K562 (cell line): ENCODE measurements at regions not wholly inside any gene's neighbourhood (a gene's known extent, or its start where the extent isn't known, plus 50 kb on each side); places are given as distances from the start of the nearest gene placed in this dataset.

Source experiments
- ATAC-seq: fragments of 200-7000 bp; cut with Tn5 transposase; 3 replicates; pipeline ENCODE4 v1.9.1; 2020; ENCODE audit warnings: moderate library complexity
- BruUV-seq: library from RNA; stranded (reverse); fragments of 400-500 nt; replicated peaks from 2 replicates; lab custom pipeline; 2021; lab: Mats Ljungman, UMichigan
- CTCF ChIA-PET: fragments of 300-600 bp; formaldehyde crosslinking; extraction: SDS; loops from one replicate; lab custom pipeline; 2021; ENCODE audit warnings: low intra/inter-chr PET ratio; lab: Yijun Ruan, JAX
- POLR2A ChIA-PET: fragments of 300-600, 350-650 bp; sonication (Branson Sonifier 250); formaldehyde crosslinking; extraction: SDS; loops from one replicate; lab custom pipeline; 2021; ENCODE audit warnings: antibody characterized with exemption, inconsistent platforms; lab: Yijun Ruan, JAX
- DNase-seq, 4 experiments: peaks; one replicate each; pipeline versions ENCODE4 v3.0.0 to v3.0.0-alpha.2; 2011 to 2018; ENCODE audit warnings: low spot score in 3 of 4, mixed read lengths in 3 of 4; ENCODE audit errors: extremely low read depth in 1 of 4
- FAIRE-seq: peaks from 2 replicates; lab custom pipeline; 2011; peaks lifted over from hg19 to GRCh38; lab: Jason Lieb, UNC
- H2AFZ ChIP-seq: 2 replicates; pipeline ENCODE4 v1.6.0; 2011; ENCODE audit warnings: low read depth, low read length, control low read depth, inconsistent platforms
- H3K27ac ChIP-seq: fragments of 200-600 bp; 3 replicates; pipeline ENCODE4 v1.8.0; 2011; ENCODE audit warnings: low read depth, mild to moderate bottlenecking, control low read depth, inconsistent platforms, low read length, moderate library complexity, mixed read lengths; ENCODE audit errors: extremely low read depth
- H3K27me3 ChIP-seq, 2 experiments: fragments of 300-600 bp in 1 of 2; 2 replicates in 1 of 2; 3 replicates in 1 of 2; pipeline versions ENCODE4 v1.6.0 to v1.8.0; 2011; ENCODE audit warnings: inconsistent platforms in 2 of 2, low read length in 2 of 2, mild to moderate bottlenecking in 1 of 2, mixed read lengths in 1 of 2, moderate library complexity in 1 of 2; ENCODE audit not compliant: control insufficient read depth in 2 of 2, insufficient read depth in 2 of 2
- H3K36me3 ChIP-seq: fragments of 300-600 bp; 3 replicates; pipeline ENCODE4 v1.8.0; 2011; ENCODE audit warnings: mild to moderate bottlenecking, low read length, inconsistent platforms; ENCODE audit not compliant: control insufficient read depth, insufficient read depth
- H3K4me1 ChIP-seq, 2 experiments: fragments of 200-600 bp in 1 of 2; replicated peaks in 1 of 2; 2 replicates in 1 of 2; 3 replicates in 1 of 2; pipeline versions ENCODE4 v1.5.1 to v1.8.0; 2011; ENCODE audit warnings: inconsistent platforms in 2 of 2, low read length in 2 of 2, mild to moderate bottlenecking in 1 of 2, mixed read lengths in 1 of 2, moderate library complexity in 1 of 2; ENCODE audit not compliant: control insufficient read depth in 2 of 2, insufficient read depth in 2 of 2
- H3K4me2 ChIP-seq: 2 replicates; pipeline ENCODE4 v1.6.1; 2011; ENCODE audit warnings: low read length, control low read depth, inconsistent platforms, mixed read lengths; ENCODE audit not compliant: insufficient read depth
- H3K4me3 ChIP-seq: fragments of 200-600 bp; sonication (generic), shearing (Covaris generic); 2 replicates; pipeline ENCODE4 v1.5.1; 2016; ENCODE audit warnings: control low read depth, inconsistent platforms
- H3K79me2 ChIP-seq: fragments of 200-600 bp; 3 replicates; pipeline ENCODE4 v1.8.0; 2011; ENCODE audit warnings: low read length, inconsistent platforms; ENCODE audit not compliant: control insufficient read depth, insufficient read depth
- H3K9ac ChIP-seq, 2 experiments: 2 replicates each; pipeline versions ENCODE4 v1.6.0 to v1.6.1; 2011; ENCODE audit warnings: low read depth in 2 of 2, low read length in 2 of 2, control low read depth in 1 of 2, inconsistent platforms in 1 of 2, mild to moderate bottlenecking in 1 of 2, mixed read lengths in 1 of 2; ENCODE audit not compliant: insufficient read depth in 1 of 2
- H3K9me1 ChIP-seq: one replicate; pipeline ENCODE4 v1.6.0; 2011; ENCODE audit warnings: inconsistent platforms, mild to moderate bottlenecking, low read length, moderate library complexity; ENCODE audit not compliant: control insufficient read depth, insufficient read depth
- H3K9me3 ChIP-seq: replicated peaks from 2 replicates; pipeline ENCODE4 v1.5.1; 2011; ENCODE audit warnings: low read depth, low read length, inconsistent platforms; ENCODE audit not compliant: control insufficient read depth, insufficient read depth
- H4K20me1 ChIP-seq: replicated peaks from 2 replicates; pipeline ENCODE4 v1.6.1; 2011; ENCODE audit warnings: low read length, inconsistent platforms, mixed read lengths; ENCODE audit not compliant: control insufficient read depth, insufficient read depth
- CHD7 ChIP-seq: fragments of 200-600 bp; sonication (generic); IDR thresholded peaks from one replicate; pipeline ENCODE4 v1.6.1; 2012; ENCODE audit warnings: mild to moderate bottlenecking, low read depth, low read length, inconsistent platforms
- EWSR1 ChIP-seq: fragments of 450-650 bp; IDR thresholded peaks from 2 replicates; pipeline ENCODE4 v1.6.1; 2018; ENCODE audit warnings: borderline replicate concordance, mild to moderate bottlenecking, low read depth, moderate library complexity; ENCODE audit not compliant: partially characterized antibody
- NFYB ChIP-seq: IDR thresholded peaks from 2 replicates; pipeline ENCODE4 v1.6.1; 2011; ENCODE audit warnings: mild to moderate bottlenecking, moderate library complexity; ENCODE audit not compliant: insufficient read length; ENCODE audit errors: extremely low read depth
- THRA ChIP-seq: fragments of 450-650 bp; IDR thresholded peaks from 2 replicates; pipeline ENCODE4 v1.6.1; 2017; ENCODE audit warnings: mild to moderate bottlenecking, moderate library complexity
- ZBTB7A ChIP-seq: IDR thresholded peaks from 2 replicates; pipeline ENCODE4 v1.6.1; 2011; ENCODE audit warnings: low read depth, mild to moderate bottlenecking, low read length, moderate library complexity, borderline replicate concordance; ENCODE audit not compliant: control insufficient read depth
- WGBS: fragments of 100-300 bp; shearing (Covaris generic); methylation state at CpG from one replicate; pipeline ENCODE4 v1.1.6; 2016; ENCODE audit warnings: low coverage, mixed read lengths; ENCODE audit not compliant: insufficient coverage; ENCODE audit errors: missing lambda C conversion rate; 5-methylcytosine and 5-hydroxymethylcytosine counted together
- in situ Hi-C: fragments of 300-500 bp; cut with MboI; formaldehyde crosslinking; loops from 4 replicates; pipeline ENCODE4 v1.15.0; 2018; ENCODE audit warnings: inconsistent platforms, mixed read lengths
- intact Hi-C: fragments of 100-400 bp; cut with micrococcal nuclease; formaldehyde crosslinking; loops from 2 replicates; pipeline ENCODE4 v1.14.2; 2022
- TF ChIP-seq, protein P1 (sequence below): fragments of 450-650 bp; IDR thresholded peaks from 2 replicates; pipeline ENCODE4 v1.6.1; 2016; ENCODE audit warnings: low read depth, mild to moderate bottlenecking, moderate library complexity

- no peak for TF ChIP-seq THRA
- no peak for TF ChIP-seq EWSR1
- no peak for TF ChIP-seq NFYB
- TF ChIP-seq, protein P1, sequence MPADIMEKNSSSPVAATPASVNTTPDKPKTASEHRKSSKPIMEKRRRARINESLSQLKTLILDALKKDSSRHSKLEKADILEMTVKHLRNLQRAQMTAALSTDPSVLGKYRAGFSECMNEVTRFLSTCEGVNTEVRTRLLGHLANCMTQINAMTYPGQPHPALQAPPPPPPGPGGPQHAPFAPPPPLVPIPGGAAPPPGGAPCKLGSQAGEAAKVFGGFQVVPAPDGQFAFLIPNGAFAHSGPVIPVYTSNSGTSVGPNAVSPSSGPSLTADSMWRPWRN = no peak
Measured at GRCh38 chr3:502486-502885, 305.9 kb downstream of the CHL1 start (continued).

DNA sequence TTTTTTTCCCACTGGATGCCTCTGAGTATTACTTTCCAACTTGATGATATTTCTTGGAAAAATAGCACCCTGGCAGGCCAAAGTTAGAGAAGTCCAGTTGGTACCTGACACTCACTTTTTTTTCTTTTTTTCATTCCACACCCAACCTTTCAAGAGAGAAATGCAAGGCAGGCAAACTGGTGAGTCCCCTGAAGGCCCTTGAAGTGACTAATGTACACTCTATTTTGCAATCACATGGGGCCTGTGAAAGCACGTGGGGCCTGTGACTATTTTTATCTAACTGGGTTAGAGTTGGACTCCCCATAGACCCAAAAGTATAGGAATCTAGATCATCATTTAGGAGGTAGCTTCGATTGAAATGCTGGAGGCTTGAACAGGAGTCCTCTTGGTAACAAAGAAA, 316.7 kb downstream of the CHL1 start:
- no peaks in the 10 kb centered on the region for H3K9me1 ChIP-seq
- no peak overlapping the region for H3K4me3 ChIP-seq
- no peaks in the 10 kb centered on the region for H3K27me3 ChIP-seq
- H3K4me1 ChIP-seq = no peaks in the 10 kb centered on the region
- DNase-seq (no peak), FAIRE-seq (no peak), ATAC-seq (no peak)
- no peak for TF ChIP-seq CHD7
- TF ChIP-seq ZBTB7A = no peak
- H4K20me1 ChIP-seq = no peaks in the 10 kb centered on the region
- H3K36me3 ChIP-seq = no peaks in the 10 kb centered on the region
- ChIA-PET CTCF (no interaction called here), POLR2A (no interaction called here)
- H2AFZ ChIP-seq = no peak overlapping the region
- WGBS = 0% methylated on average over 2 of the region's 2 CpGs
- no peaks in the 10 kb centered on the region for H3K9me3 ChIP-seq
- H3K4me2 ChIP-seq = no peak overlapping the region
- H3K9ac ChIP-seq = no peak overlapping the region
- H3K79me2 ChIP-seq = no peaks in the 10 kb centered on the region
- H3K27ac ChIP-seq = no peak overlapping the region
- intact Hi-C loops (no loop called here), in situ Hi-C loops (no loop called here)
- BruUV-seq = no TSS peak
